Activated CD4-positive, alpha-beta T cell treated with anti-CD3 and anti-CD28 coated beads, Interleukin-2, Interleukin-6, amounts not matched to agents 100 ng/mL and 50 ng/mL, durations not matched to agents 16 hours and 8 hours (primary cell): ENCODE measurements at regions not wholly inside any gene's neighbourhood (a gene's known extent, or its start where the extent isn't known, plus 50 kb on each side); places are given as distances from the start of the nearest gene placed in this dataset.

ENCODE experiments used
- DNase-seq: peaks from one replicate; pipeline ENCODE4 v3.0.0-alpha.2; 2020

DNA sequence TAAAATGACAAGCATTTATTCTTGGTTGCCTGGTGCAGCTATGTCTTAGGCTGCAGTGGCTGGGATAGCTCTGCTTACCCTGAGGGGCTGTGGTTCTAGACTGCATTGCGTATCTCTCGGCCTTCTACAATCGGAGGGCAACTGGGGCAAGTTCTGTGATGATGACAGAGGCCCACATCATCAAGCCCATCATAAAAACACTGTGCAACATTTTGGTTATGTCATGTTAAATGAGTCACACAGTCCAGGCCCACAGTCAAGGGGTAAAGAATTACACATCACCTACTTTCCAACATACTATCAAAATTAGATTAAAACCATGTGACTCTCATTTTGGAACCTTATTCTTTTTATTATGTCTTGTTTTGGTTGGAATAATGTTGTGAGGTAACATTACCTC, 120.2 kb upstream of the GUCY1A1 start:
- DNase-seq, result no peak

DNA sequence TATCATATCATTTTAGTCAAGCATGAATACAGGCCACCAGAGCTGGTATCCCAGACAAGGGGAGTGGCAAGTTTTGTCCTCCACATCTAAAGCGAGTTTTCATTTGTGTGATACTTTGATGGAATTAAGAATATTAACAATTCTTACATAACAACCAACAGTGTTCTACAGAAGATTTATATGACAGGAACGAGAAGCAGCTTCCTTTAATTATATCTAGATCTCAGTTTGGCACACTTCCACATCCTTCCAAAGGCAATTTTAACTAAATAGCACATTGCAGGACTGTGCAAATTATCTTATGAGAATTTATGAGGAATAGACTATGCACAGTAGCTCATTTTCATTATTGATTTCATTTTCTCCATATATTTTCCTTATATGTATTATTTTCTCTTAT, 121.2 kb upstream of the GUCY1A1 start:
- no peak for DNase-seq

DNA sequence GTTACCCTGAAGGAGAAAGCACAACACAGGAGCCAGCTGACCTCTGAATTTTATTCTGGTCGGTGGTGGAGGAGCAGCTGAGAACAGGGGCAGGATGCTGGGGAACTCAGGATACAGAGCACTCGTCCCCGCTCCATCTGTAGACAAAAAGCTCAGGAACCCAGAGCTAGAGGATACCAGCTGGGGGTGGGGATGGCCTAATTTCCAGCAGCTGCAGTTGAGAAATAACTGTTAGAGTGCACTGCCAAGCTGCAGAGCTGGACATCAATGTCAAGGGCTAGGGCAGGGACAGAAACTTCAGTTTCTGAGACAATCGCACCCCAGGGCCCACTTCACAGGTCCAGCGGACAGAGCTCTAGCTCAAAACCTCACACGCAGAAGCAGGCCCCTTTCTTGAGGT, 122.1 kb upstream of the GUCY1A1 start:
- DNase-seq, result no peak

DNA sequence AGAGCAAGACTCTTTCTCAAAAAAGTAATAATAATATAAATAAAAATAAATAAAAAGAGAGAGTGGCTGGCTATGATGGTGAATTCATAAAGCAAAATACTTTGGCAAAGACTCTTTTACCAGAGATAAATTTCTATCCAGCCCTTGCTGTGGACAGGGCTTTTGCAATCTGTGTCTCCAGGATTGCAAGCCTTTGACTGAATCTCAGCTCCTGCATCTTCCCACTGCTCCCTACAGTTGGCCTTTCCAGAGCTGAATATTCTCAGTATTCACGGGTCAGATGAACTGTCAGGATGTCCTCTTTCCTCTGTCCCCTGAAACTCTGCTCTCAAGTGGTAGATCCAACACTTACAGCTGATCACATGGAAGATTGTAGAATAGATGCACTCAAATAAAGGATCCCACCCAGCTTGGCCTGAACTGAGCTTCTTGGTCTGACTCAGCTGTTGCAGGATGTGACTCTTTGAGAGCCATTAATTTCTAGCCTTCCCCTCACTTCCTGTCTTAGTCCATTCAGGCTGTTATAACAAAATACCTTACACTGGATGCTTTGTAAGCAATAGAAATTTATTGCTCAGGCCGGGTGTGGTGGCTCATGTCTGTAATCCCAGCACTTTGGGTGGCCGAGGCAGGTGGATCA, 123.4 kb upstream of the GUCY1A1 start:
- DNase-seq, result peak; percentile 2

DNA sequence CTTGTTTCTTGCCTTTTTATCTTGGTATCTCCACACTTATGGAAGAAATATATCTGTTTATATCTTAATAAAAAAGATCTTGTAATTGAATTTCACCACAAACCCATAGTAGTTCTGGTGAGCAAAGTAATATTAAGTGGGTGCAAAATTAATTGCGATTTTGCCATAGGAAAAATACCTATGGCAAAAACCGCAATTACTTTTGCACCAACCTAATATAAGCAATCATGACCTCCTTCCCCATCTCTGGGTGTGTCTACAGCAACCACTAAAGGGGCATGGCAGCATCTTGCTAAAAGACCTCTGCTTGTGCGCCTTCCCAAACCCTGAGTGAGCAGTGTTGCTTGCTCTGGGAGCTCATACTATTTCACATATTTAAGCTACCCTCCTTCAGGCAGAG, 124.2 kb upstream of the GUCY1A1 start:
- DNase-seq, result no peak

DNA sequence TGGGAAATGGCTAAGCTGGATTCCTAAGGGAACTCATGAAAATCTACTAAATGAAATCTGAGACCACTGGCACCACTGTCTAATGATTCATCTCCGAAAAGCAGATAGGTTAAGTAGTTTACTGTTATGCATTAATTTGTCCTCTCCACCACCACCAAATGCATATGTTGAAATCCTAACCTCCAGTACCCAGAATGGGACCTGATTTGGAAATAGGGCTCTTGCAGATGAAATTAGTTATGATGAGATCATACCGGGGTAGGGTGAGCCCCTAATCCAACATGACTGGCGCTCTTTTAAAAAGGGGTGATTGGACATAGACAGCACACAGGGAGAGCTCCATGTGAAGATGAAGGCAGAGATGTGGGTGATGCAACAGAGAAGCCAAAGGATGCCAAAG, 124.9 kb upstream of the GUCY1A1 start:
- no peak for DNase-seq

DNA sequence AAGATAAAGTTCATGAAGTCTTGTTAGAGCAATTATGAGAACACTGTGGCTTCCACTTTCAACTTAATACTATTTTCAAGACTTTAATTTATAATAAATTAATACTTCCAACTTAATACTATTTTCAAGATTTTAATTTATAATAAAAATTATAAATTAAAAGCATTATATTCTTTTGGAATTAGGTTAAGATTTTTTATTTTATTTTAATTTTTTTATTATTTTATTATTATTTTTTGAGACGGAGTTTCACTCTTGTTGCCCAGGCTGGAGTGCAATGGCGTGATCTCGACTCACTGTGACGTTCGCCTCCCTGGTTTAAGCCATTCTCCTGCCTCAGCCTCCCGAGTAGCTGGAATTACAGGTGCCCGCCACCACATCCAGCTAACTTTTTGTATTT, 126.0 kb upstream of the GUCY1A1 start:
- no peak for DNase-seq

DNA sequence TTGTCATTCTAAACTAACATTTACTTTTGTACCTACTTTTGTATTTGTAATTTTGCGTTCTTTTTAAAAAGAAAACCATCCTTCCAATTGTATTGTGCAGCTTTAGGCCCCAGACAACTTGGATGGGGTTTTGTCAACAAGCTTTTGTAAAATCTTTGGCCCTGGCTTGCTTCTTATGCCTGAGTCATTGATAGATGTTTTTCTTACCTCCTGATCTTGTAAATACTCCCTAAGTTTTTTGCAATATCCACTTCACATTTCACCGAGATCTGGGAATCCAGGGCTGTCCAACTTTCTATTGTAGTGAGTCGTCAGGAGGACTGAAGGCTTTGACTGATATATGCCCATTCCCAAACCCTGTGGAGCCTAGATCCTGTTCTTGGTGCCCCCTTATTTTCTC, 126.9 kb upstream of the GUCY1A1 start:
- DNase-seq, result no peak

DNA sequence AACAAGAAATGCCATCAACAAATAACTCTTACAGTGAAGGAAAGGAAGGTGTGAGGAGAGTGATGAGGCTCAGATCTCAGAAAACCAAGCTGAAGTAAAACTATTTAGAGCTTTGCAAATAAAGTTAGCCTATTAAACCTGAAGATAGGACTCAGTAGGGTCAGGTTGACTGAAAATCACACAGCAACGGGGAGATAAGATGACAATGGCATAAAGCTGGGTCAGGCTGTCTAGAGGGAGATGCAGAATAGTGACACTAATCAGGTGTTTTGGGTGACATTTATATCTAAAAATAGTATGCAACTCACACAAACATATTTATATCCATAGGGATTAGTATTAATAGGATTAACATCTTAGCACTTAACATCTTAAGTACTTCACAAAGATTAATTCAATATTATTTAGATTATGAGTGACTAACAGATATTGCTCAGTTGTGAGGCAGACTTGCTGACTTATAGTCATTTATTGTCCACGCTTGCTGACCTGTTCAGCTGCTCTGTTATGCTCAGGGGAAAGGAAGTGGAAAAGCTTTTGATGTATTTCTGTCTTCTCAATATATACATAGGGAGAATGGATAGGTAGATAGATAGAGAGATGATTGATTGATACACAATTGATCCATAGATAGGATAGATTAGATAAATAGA, 130.7 kb upstream of the GUCY1A1 start:
- DNase-seq, result no peak

DNA sequence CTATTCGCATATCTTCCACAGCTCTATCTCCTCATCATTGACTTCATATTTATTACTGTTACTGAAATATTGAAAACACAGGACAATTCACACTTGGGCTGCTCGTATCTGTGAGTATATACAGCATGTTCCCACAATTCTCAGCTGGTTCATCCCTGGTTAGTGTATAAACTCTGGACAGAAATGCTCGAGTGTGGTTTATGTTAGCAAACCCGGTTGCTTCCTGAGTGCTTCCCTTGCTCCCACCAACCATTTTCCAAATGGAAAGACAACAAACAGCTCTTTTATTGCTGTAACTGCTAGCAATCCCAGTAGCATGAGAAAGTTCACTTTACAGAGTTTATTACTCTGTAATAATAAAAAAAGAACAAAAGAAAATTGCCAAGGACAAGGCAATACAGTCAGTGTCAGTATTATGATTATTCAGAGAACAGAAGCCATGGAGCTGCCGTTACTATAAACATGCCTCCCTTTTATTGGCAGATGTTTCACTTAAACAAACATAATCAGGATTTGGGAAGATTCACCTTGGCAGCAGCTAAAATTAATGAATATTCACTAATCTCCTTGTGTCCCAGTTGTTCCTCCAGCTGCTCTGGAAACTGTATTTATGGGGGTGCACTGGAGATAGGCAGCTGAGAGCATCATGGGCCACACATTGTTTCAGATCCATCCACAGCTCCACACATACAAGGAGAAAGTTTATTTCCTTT, 134.1 kb upstream of the GUCY1A1 start:
- DNase-seq, result no peak

DNA sequence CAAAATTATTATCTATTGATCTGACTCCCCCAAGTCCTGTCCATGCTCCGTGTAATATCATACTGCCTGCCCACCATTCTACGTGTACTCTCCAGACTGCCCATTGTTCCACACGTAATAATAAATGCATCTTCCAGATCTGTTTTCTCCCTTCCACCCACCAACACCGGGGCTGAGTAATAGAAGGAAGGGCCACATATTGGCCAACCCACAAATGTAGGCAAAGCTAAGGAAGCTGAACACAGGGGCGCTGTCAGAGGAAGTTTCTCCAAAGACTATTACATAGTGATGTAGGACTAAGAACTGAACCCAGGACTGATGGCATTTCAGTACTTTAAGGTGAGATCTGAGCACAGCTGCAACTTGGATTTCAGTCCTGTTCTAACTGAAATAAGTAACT, 135.8 kb upstream of the GUCY1A1 start:
- DNase-seq, result no peak

DNA sequence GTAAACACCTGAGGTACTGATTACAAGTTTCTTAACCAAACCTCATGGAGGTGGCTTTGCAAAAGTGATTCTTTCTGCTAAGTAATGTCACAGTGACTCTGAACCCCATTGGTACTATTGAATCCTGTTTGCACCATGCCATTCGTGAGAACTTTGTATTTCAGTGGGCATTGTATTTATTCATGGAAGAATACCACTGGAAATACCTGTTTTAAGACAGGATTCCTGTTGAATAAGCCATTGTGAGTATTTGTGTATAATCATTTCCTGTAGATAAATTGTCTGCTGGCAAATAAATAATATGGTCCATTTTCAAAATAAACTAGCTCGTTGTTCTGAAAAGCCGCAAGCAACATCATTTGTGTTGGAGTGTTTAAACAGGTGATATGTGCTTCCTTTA, 136.4 kb upstream of the GUCY1A1 start:
- DNase-seq, result no peak

DNA sequence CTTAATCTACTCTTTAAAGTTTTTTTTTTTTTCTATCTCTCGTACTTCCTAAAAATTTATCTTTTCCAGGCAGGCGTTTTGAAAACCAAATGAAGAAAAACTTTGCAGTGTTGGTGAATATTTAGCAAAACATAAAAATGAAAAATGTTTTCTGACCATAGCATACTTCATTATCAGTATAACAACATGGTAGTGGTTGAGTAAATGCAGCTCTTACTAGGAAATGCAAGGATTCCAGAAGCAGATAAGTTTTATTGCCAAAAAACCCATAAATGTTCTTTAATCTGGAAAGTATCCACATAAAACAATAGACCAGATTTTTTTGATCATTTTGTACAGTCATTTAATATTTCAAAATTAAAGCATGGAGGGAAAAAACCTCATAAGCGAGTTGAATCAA, 136.9 kb upstream of the GUCY1A1 start:
- DNase-seq, result no peak

DNA sequence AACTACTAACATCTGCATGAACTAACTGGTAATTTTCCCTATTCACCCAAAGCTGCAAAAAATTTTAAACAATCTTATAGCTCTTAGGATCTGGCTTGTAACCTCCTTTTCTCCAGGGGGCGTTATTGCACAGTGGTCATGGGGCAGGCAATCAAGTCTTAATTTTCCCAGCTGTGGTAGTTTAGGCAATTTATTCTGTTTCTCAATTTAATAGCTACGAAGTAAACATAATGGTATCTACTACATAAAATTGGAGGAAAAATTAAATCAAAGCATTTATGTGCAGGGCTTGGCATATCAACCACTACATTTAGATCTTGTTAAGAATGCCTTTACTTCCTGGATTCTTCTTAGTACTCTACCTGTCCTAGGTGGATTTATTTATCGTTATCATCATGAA, 137.4 kb upstream of the GUCY1A1 start:
- DNase-seq, result peak; percentile 10

DNA sequence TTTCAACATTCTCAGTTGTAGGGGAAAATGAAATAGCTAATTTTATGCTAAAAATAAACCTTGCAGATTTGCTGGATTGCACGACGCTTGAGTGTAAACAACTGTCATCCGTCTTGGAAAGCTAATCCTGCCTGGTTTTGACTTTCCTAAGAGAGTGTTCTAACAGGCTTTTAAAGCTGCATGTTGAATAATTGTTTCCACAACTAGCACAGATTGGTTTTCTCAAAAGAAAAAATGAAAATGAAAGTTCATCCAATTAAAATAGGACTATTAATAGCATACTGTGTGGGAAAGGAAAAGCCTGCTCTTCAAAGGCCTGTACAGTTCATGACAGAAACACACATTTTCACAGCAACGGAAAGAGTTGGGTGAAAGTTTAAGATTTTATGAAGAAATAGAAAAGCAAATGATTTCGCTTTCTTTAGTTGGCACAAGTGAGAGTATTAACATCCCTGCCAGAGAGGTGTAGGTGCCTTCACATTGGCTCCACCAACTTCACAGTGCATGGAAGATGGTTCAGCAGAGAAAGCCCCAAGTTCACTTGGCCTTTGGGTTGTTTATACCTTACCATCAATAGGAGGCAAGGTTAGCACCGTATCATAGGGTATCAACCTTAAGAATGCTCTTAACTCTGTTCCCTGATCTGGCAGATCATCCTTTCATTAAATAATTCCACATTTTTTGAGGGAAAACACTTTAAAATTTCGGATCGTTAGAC, 140.0 kb upstream of the GUCY1A1 start:
- DNase-seq, result no peak

DNA sequence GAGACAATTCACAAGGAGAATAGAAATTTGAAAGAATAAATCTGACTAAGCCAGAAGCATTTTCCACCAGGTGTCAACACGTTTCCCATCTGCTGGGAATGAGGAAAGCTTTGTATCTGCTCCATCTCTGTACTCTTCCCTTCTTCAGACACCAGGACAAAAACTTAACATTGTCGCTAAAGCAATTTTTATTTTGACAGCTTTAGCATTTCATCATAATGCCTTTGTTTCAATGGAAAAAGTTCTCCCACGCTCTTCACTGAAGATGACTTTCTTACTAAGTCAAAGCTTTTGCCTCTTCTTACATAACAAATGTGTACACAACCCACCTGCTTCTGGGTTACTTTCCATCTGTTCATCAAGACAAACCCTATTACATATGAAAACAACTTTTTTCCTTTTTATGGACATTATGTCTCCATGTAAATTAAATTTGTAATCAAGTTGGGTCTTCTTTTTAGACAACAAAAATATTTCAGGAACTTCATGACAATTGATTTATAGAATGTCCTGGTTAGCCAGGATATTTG, 141.7 kb upstream of the GUCY1A1 start:
- no peak for DNase-seq

DNA sequence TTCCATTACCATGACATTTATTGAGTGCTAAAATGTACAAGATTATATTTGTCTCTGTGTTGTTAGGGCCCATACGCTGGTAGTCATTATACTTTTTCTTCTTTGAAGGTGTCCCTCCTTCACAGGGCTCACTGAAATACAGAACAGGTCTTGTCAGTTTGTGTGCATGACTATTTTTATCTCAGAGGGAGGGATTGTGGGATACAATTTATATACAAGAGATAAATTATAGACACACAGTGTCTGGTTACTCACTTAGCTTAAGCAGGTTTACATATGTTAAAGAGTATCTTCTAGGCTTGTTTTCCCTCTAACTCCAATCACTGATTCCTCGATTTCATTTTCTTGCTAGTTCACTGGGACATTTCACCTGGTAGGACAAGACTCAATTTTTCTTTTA, 143.3 kb upstream of the GUCY1A1 start:
- DNase-seq, result no peak

DNA sequence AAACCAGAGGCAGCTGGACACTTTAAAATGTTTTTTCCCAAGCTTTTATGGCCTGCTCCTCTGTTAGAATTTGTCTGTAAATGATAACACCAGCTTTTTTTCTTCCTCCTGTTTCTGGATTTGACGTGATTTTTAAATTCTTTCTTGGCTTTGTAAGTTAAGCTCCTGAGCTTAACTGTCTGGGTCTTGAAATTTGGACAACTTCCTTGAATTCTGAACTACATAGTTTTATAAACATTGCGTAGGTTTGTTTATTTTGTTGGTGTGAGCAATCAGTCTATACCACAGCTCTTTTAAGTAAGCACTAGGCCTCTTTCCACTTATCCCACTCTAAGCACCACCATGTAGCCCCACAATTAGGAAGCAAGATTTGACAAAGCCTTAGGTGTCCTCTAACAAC, 144.4 kb upstream of the GUCY1A1 start:
- DNase-seq, result no peak

DNA sequence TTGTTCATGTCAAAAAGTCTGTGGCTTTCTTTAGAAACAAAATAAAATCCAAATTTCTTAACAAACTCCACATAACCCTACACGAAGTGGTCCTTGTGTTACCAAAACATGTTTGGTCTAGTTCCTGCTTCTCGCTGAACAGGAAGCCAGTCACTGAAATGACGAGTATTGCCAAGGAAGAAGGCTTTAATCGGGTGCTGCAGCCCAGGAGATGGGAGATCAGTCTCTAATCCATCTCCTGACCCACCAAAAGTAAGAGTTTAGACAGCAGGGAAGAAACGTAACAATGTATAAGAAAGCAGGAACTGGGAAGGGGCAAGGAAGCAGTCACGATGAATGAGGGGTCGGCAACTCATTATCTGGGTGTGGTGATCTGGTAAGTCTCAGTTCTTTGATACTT, 144.6 kb upstream of the MAP9 start:
- DNase-seq, result no peak

DNA sequence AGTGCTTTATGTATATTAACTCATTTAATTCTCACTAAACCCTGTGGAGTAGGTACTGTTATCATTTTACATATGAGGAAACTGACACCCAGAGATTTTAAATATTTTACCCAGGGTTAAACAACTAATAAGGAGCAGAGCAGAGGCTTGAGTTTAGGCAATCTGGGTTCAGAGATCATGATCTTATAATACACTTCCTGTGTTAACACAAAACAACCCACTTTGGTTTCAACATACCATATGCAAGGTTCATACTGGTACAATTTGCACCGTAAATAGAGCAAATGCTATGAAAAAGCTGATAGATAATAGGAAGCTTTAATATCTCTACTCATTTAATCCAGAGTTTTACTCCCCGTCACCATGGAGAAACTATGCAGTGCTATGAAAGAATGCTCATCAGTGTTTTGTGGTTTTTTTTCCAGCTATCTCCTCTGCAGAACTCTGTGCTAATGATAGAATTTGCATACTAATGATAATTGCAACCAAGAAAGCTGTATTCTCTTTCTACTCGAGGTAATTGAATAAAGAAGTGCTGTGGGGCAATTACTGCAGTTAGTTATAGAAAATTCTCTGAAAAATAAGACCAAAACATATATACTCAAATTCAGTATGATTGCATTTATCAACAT, 138.8 kb upstream of the MAP9 start:
- no peak for DNase-seq

DNA sequence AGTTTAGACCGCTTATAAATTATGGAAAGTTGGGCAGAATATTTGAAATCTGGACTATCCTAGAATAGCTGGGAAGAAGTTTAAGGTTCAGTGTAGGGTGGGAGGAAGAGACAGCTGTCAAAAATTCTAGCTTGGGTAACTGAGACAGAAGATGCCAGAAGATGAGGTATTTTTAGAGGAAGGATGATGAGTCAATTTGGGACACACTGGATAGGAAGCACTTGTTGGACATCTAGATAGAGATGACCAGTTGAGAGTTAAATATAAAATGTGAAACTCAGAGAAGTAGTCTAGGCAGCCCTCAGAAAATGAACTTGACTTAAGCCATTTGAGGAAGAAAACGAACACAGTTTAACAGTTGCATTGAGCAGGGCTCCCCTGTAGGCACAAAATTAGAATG, 137.9 kb upstream of the MAP9 start:
- no peak for DNase-seq

DNA sequence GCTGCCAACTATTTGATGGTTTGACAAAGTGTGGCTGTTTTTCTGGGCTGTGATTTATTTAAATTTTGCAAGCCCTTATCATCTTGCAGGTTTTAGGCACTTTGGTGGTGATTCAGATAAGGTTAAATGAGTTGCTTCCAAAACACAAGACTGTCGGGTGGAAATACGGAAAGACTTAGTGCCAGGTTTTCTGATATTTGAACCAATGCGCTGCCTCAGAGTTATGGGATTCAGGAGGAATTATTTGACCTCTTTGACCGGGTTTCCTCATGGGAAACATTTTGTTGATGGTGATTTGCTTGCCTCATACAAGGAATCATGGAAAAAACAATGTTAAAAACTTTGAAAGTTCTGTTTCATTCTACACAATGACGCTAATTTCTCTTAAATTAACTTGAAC, 136.1 kb upstream of the MAP9 start:
- no peak for DNase-seq

DNA sequence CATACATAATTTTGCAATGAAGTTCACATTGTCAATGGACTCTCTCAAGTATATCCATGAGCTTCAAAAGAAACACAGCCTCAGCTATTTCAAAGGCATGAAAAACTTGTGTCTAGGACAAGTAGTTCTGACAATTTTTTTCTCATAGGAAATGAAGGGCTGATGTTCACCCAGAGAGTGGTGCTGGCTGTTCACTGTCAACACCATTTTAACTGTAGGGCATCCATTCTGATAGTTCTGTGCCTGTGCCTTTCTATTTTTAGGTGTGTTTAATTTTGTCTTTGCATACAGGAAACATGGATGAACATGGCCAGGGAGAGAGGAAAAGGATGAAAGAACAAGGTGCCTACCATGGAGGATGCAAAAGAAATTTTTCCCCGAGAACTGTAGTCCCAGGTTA, 135.3 kb upstream of the MAP9 start:
- DNase-seq, result no peak
